GM19467 (cell line): ENCODE measurements at regions not wholly inside any gene's neighbourhood (a gene's known extent, or its start where the extent isn't known, plus 50 kb on each side); places are given as distances from the start of the nearest gene placed in this dataset.

Experiments used
- ATAC-seq: cut with Tn5 transposase; IDR thresholded peaks from one replicate; pipeline ENCODE4 v1.9.1; 2021; ENCODE audit warnings: mild to moderate bottlenecking, moderate library complexity; ENCODE audit not compliant: unreplicated experiment

DNA sequence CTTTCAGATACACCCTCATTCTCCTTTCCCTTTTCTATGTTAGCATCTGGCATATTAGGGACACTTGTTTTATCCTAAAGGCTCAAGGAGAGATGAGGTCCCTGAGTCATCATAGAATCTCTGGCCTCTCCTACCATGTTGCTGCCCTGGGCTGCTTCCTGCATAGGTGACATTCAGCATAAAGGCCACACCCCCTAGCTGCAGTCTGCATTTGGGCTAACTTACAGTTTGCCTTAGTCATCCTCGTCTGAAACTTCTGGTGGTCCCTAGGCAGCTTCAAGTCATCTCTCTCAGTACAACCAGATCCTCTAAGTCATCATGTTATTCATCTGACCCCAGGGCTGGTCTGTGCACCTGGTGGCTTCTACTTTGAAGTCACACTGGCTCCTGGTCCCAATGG is 982.7 kb upstream of the NR2F2 start:
- ATAC-seq, result no peak

DNA sequence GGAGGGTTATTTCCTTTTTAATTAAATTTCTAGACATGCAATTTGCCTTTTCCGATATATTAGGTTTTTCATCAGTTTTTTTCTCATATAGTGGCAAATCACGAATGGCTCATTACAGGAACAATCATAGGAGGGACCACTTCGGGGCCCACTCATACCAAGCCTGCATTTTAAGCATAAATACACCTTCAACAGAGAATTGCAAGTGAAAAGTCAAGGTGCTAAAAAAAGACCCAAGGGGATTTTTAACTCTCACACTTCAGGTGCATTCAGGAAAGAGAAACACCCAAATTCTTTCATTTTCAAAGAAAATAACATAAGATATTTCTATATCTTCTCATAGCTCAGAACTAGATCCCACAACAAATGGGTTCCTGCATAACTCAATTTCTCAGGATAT is 979.6 kb upstream of the NR2F2 start:
- ATAC-seq, result no peak

DNA sequence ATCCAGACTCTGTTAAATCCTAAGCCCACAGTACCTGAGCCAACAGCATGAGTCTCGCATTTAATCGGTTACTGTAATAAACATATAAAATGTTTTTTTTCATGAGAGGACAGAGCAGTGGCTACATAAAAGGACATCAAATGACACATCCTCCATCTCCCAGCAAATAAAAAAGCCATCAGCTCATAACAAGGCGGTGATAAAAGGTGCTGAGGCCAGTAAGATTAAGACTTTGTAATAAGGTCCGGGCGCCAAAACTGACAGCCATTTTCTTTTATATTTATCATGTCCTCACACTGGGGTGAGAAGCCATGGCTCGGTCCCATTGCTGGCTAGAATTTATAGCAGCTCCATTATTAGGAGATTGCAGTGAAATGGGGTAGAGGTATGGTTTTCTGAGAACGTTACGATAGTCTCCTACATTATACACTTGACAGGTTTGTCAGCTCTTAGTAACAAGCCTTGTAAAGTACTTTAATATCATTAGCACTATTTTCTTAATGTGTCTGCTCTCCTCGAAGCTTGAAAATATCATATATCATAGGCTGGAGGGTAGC is 977.8 kb upstream of the NR2F2 start:
- ATAC-seq, result no peak

DNA sequence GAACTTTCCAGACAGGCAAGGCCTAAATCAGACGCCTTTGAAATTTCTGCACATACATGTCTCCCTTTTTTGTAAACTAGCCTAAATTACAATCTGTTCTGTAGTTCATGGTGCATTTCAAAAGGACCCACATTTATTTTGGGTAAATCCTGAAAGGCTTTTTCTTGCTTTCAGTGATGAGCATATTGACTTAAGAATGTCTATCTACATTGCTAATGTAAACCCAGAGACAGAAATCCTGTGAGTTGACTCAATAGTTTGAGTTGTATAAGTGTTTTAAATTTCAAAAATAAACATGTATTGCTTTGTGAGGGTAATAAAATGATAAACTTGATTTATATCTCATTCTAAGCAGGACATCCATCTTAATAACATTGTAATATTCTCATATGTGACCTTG is 977.0 kb upstream of the NR2F2 start:
- ATAC-seq, result no peak

DNA sequence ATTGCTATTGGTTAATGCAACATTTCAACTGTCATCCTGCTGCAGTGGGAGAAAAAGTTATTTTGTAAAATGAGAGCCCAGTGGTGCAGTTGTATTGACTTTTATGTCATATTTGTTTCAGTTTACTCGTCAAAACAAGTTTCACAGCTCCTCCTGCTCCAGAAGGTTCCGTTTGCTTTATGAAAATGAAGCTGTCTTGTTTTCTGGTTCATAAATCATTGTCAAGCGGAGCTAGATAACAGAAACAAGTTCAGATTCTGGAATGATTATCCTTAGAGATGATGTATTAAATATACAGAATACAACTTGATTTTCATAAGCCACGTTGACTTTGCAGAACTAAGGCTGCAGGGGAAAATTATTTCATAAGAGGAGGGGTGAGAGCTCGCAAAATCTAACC is 970.5 kb upstream of the NR2F2 start:
- ATAC-seq, result no peak

DNA sequence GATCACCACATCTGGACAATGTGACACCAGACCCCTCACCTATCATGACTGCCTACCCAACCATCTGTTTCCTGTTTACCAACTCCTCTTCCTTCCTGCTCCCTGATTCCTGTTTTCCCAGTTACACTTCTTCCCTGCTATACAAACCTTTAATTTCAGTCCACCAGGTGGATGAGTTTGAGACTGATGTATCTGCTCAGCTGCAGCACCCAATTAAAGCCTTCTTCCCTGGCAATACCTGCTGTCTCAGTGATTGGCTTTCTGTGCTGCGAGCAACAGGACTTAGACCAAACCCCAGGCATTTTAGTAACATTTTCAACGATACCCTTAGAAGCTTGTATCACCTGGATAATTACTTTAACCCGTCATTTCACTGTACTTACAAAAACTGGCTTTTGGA is 968.2 kb upstream of the NR2F2 start:
- no peak for ATAC-seq

DNA sequence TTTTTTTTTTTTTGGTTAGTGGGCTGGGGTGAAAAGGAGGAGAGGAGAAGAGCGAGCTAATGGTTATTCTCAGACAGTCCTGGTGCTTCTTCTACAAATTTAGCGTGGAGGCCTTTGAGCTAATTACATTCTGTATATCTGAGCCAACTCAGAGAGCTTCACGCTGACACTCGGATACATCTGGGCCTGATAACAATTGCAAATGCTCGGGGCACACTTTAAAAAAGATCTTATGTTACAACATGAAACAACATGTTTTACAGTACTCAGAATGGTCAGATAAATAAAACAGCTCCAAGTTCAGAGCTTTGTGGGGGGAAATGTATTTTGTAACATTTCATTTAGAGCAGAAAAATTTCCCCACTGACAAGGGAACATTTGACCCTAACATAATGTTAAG is 966.9 kb upstream of the NR2F2 start:
- ATAC-seq, result no peak

DNA sequence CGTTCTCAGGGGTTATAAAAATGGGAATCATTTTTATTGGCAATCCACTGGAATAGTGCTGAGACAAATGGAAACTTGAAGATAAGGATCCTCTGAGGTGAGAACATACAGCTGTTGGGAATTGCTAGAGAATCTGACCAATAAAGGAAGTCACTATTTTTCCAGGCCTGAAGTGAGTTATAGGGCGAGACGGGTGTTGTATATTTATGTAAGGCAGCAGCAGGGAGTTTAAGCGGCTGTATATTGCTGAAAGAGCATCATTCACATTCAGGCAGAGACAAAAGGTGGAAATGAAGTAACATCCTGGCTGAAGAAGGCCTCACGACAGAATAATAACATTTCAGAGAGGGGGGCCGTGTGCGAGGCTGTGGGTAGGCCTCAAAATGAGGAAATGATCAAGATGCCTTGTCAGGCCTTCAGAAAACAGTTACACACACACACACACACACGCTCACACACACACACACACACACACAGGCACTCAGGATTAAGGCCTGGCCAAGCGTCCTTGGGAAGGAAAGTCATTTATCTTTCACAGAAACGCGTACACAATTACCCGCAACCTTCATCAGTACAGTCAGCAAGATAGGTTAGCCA is 964.9 kb upstream of the NR2F2 start:
- no peak for ATAC-seq

DNA sequence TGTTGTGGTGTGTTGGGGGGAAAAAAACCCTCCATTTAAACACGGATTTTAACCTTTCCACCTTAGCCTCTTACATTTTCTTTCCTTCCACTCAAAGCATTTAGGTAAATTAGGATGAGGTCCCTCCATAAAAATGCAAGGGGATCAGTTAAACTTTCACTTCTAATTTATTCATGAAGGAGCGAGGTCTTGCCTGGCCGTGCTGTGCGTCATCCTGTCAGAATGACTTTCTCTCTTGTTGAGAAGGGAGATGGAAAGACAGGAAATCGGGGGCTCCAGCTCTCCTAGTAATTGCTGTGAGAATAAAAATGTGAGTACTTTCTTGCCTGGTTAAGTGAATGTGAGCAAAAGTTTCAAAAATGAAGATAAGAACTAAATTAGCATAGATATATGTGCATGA is 962.3 kb upstream of the NR2F2 start:
- ATAC-seq, result no peak

DNA sequence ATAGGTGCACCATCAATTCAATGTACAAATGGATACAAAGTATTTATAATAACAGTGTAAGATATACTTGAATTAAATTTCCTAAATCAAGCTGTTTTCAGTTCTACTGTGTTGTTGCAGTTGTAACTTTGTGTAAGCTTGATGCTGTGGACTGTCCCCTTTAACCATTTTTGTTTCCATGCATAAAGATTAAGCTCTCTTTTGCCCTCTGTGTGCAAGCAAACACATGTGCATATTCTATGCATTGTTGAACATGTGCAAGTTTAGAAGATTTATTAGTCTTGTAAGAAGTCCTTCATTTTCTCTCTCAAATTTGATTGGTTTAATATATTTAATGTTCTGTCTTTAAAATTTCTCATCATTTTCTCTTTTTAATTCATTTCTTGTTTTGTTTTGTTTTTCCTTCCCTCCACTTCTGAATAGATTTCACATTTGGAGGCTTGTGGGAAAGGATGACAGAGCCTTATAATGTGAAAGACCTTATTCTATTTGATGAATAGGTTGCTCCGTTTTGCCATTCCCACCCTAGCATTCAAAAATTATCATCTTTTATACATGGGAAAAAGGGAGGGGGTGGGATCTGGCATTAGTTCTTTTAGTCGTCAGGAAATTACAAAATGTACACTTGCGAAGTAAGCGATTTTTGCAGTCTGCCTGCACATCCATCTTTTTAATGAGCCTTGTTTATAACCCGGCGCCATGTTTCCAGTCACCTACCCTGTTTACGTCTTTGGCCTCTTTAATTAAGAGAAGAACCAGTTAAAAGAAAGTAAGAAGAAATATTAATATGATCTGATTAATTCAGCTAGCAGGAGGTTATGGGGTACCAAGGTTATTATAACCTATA is 961.5 kb upstream of the NR2F2 start:
- no peak for ATAC-seq

DNA sequence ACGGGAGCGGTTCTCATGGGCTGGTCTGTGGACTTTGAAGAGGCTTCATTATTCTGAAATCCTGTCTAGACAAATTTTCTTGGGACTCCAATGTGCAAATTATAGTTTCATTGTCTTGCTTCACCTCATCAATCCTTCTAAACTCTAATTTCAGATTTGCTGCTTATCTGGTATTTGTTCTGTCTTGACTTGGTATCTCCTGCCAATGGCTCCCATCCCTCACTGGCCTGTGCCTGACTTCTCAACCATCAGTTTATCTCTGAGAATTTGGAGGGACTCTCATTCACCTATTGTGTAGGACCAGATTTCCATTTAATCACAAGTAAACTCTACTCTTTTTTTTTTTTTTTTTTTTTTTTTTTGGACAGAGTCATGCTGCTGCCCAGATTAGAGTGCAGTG is 960.2 kb upstream of the NR2F2 start:
- ATAC-seq, result no peak

DNA sequence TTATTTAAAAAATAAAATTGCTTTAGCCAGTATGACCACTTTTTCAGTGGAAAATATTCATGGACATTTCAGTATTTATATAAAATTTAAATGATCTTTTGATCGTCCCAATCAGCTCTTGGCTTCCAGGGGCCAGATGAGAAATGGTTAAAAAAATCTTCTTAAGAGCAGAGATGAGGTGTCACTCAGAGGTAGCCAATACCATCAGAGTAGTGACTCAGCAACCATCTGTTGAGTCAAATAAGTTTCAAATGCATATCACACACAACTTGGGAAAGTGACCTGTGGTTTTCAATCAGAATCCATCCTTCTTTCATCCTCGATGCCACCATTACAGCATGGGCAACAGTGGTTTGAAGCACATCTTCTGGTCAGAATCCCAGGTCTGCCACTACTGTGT is 958.8 kb upstream of the NR2F2 start:
- no peak for ATAC-seq

DNA sequence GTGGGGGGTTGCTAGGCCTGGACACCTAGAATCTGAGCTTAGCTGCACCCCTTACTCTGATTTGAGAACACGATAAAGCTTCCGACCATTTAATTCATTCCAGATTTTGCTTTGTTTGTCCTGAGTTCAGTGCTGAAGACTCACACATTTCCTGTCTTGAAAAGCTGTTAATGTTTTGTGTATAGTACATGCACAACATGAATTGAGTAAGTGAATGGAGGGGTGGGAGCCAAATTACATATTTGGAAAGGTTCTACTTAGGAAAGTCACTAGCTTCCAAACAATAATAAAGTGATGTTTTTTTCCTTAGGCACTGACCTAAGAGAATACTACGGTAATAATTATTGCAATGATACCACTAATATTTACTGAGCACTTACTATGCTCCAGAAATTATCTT is 955.2 kb upstream of the NR2F2 start:
- ATAC-seq, result no peak

DNA sequence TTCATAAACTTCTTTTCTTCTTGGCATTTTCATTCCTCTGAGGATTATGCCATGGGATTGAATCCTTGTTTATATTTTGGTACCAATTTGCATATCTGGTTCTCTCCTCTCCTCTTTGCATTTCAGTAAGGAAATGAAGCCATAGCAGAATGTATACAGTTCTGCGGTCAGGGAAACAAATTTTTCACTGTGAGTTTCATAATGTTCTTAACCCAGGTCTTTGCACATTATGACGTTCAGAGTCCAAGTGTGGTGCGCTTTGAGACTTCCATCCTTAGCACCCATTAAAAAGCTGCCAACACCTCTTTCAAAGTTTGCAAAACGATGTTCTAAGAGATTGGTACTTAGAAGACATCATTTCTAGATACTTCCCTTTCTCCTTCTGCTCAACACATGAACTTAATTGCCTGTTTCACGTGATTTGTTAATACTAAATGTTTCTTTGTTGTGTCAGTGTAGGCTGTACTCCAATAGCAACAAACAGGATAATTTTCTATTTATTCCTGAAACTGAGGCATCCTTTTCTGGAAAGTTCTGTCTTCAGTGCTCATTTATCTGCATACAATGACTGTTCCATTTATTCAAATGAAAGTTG is 953.1 kb upstream of the NR2F2 start:
- ATAC-seq, result no peak

DNA sequence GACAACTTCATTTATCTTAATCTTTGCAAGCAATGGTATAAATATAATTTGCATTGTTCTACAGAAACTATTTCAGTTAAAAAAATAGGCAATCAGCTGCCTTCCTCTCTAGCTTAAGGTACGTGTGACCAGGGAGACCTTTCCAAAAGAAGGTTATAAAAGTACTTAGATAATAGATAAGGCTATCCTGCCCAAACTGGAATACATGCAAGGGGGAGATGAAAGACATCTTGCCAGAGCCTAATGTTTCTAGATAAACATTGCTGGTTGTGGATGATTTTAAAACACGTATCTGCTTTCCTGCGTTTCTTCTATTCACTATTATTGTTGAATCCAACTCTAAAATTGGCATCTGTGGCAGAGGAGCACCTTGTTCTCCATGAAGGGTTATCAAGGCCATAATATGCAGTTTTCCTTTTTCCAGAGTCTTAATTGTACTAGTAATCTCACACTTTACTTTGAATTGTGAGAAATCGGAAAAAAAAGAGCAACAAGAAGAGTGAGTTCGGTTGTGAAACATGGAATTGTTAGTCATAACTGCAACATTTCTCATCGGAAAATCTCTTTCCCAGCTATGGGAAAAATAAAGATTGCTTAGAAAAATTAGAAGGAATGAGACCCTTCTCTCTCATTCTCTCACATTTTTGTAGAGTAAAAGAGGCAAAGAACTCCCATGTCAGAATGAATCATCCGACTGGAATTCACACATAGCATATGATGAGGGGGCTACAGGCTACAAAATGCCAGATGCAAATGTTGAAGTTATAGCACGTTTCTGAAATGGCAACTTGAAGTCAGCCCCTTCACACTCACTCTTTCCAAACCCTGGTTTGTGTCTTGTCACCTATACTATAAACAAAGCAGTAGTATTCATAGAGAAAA is 936.1 kb upstream of the NR2F2 start:
- no peak for ATAC-seq

DNA sequence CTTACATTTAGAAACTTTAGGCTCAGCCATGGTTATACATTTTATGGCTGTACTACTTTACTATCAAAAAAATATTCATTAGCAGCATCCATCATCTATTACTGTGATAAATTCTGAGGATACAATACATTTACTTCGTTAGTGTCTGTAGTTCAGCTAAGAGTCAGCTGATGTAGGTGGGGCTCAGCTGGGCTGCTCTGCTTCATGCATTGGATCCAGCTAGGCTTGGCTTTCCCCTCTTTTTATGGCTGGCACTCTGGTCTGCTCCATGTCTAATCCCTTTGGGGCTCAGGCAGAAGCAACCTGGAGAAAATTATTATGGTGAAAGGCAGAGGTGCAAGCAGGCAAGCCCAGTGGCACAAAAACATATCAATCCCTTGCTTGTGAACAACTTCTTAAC is 930.1 kb upstream of the NR2F2 start:
- no peak for ATAC-seq

DNA sequence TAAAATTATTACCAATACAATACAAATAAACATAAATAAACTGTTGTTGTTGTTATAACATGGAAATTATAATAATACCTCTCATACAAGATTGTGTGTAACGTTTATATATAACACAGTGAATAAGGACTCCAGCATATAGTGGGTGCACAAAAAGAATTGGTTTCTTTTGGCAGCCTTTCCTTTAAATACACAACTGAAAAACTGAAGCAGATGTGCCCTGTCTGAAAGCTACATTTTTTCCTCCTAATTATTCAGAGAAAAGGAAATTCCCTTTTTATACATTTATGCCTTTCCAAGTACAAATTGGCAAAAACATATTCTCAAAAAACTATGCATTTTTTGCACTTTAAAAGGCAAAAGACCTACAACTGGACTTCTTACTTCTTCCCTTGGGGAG is 928.9 kb upstream of the NR2F2 start:
- ATAC-seq, result no peak

DNA sequence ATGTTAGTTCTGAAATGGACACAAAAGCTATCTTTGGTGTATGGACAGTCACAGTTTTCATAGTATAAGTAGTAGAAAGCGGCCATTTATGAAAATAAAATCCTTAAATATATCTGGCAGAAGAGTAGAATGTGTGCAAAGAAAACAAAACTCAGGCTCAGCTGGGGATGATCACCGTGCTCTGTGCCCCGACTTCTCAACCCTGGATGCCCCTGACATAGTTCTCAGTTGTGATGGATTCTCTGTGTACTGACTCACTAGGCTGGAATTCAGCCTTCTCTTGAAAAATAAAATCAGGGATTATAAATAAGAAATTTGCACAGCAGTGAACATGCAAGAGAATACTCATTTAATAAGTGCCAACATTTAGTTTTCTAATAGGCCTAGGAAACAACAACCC is 925.1 kb upstream of the NR2F2 start:
- ATAC-seq, result no peak

DNA sequence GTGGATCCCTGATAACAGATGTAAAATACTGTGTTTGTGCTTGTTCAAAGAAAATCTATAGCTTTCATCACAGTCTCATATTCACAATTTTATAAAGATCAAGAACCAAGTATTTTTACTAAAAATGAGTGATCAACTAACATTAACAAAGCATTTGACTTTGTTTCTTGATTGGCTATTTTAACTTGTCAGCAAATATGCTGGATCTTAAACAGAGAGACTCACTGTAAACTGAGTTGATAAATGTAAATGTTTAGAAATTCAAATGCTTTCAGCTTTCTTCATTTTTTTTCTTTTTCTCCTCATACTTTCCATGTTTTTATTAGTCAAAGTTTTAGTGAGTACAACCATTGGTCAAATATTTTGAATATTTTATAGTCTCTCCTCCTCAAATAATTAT is 923.0 kb upstream of the NR2F2 start:
- ATAC-seq, result no peak

DNA sequence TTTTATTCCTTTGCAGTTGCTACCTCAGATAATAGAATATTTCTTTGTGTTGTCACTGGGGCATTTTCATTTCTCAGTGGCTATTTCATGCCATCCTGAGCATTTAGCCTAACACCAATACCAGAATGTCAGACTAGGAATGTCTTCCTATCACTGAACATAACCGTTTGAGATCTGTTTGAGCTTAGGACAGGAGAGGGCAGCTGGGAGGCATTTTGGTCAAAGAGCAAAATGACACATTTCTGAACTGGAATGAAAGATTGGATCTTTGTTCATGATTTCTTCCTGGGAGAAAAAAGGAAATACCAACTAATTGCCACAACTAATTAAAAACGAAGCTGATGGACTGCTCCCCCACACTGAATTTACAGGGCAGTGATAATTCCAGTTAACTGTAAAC is 921.3 kb upstream of the NR2F2 start:
- ATAC-seq, result no peak

DNA sequence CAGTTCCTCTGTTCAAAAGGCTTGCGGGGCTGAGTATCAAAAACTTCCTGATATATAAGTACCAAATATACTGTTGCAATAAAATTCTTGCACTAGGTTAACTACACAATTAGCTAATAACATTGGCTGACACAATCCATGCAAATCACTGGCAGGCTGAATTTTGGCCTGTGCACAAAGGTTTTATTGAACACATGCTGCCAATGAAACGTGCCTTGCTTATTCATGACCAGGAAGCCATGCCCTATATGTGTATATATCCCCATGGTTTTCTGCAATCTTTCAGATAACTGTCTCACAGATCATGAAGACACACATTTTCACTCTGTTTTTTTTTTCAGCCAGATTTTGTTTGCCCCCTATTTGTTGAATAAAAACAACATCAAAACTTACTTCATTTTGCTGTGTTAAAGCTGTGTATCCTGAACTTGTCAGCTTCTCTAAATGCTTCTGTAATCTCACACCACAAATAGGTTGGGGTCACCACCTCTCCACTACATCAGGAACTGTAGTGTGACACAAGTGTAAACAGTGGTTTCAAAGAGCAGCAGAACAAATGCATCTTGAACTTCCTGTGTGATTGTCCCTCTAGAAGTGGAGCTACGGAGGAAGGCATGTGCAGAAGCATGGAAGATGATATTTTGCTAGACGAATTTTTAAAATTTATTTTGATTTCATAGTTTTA is 920.7 kb upstream of the NR2F2 start:
- no peak for ATAC-seq
